ENCODE measurements at regions not wholly inside any gene's neighbourhood (a gene's known extent, or its start where the extent isn't known, plus 50 kb on each side); places are given as distances from the start of the nearest gene placed in this dataset.
"Not testable (repeated sequence)": the region's sequence is repeated elsewhere in the genome, so short reads cannot be mapped to it uniquely, and the experiment has no call there.

- no peak for TF ChIP-seq ZNF274 (IDR thresholded peaks at IDR 0.05; ENCODE audit: low read depth, low read length)
- H3K4me3 ChIP-seq (ENCODE audit: low read length) = no peak overlapping the region
Observed at GRCh38 chr10:65614956-65615565, 1310.8 kb upstream of the LRRTM3 start.

- TF ChIP-seq ZNF274 (IDR thresholded peaks at IDR 0.05; ENCODE audit: low read depth, low read length) = no peak
- no peak overlapping the region for H3K4me3 ChIP-seq (ENCODE audit: low read length)
Observed at GRCh38 chr10:65618126-65618525, 1307.7 kb upstream of the LRRTM3 start.

GRCh38 chr10:65620404-65621048, 1305.3 kb upstream of the LRRTM3 start:
- TF ChIP-seq ZNF274 (IDR thresholded peaks at IDR 0.05; ENCODE audit: low read depth, low read length) = no peak
- H3K4me3 ChIP-seq (ENCODE audit: low read length) = no peak overlapping the region

GRCh38 chr10:65622608-65623007, 1303.2 kb upstream of the LRRTM3 start:
- no peak for TF ChIP-seq ZNF274 (IDR thresholded peaks at IDR 0.05; ENCODE audit: low read depth, low read length)
- H3K4me3 ChIP-seq (ENCODE audit: low read length) = no peak overlapping the region

GRCh38 chr10:65628493-65629139, 1297.2 kb upstream of the LRRTM3 start:
- no peak for TF ChIP-seq ZNF274 (IDR thresholded peaks at IDR 0.05; ENCODE audit: low read depth, low read length)
- H3K4me3 ChIP-seq (ENCODE audit: low read length) = no peak overlapping the region

GRCh38 chr10:65660006-65660405, 1265.8 kb upstream of the LRRTM3 start:
- no peak overlapping the region for H3K4me3 ChIP-seq (ENCODE audit: low read length)
- no peak for TF ChIP-seq ZNF274 (IDR thresholded peaks at IDR 0.05; ENCODE audit: low read depth, low read length)

- TF ChIP-seq ZNF274 (IDR thresholded peaks at IDR 0.05; ENCODE audit: low read depth, low read length) = no peak
- no peak overlapping the region for H3K4me3 ChIP-seq (ENCODE audit: low read length)
Observed at GRCh38 chr10:65670087-65670486, 1255.7 kb upstream of the LRRTM3 start.

- not testable (repeated sequence) for H3K4me3 ChIP-seq (ENCODE audit: low read length)
Observed at GRCh38 chr10:65670596-65670995, 1255.2 kb upstream of the LRRTM3 start.

- H3K4me3 ChIP-seq (ENCODE audit: low read length) = no peak overlapping the region
- no peak for TF ChIP-seq ZNF274 (IDR thresholded peaks at IDR 0.05; ENCODE audit: low read depth, low read length)
Observed at GRCh38 chr10:65675236-65675635, 1250.6 kb upstream of the LRRTM3 start.

- TF ChIP-seq ZNF274 (IDR thresholded peaks at IDR 0.05; ENCODE audit: low read depth, low read length) = no peak
- no peak overlapping the region for H3K4me3 ChIP-seq (ENCODE audit: low read length)
Observed at GRCh38 chr10:65684896-65685295, 1240.9 kb upstream of the LRRTM3 start.

- no peak for TF ChIP-seq ZNF274 (IDR thresholded peaks at IDR 0.05; ENCODE audit: low read depth, low read length)
- H3K4me3 ChIP-seq (ENCODE audit: low read length) = no peak overlapping the region
Observed at GRCh38 chr10:65701168-65701776, 1224.6 kb upstream of the LRRTM3 start.

GRCh38 chr10:65708057-65708456, 1217.8 kb upstream of the LRRTM3 start:
- TF ChIP-seq ZNF274 (IDR thresholded peaks at IDR 0.05; ENCODE audit: low read depth, low read length) = no peak

GRCh38 chr10:65710306-65710705, 1215.5 kb upstream of the LRRTM3 start:
- TF ChIP-seq ZNF274 (IDR thresholded peaks at IDR 0.05; ENCODE audit: low read depth, low read length) = no peak
- H3K4me3 ChIP-seq (ENCODE audit: low read length) = no peak overlapping the region

More at GRCh38 chr10:65708057-65708456, 1217.8 kb upstream of the LRRTM3 start:
- H3K4me3 ChIP-seq (ENCODE audit: low read length) = no peak overlapping the region

- no peak overlapping the region for H3K4me3 ChIP-seq (ENCODE audit: low read length)
- TF ChIP-seq ZNF274 (IDR thresholded peaks at IDR 0.05; ENCODE audit: low read depth, low read length) = no peak
Observed at GRCh38 chr10:65719790-65720189, 1206.0 kb upstream of the LRRTM3 start.

GRCh38 chr10:65720901-65721300, 1204.9 kb upstream of the LRRTM3 start:
- no peak for TF ChIP-seq ZNF274 (IDR thresholded peaks at IDR 0.05; ENCODE audit: low read depth, low read length)
- no peak overlapping the region for H3K4me3 ChIP-seq (ENCODE audit: low read length)

Measured in GM08714 (cell line).